Cardiac muscle cell (in vitro differentiated cells and primary cell): ENCODE measurements at regions not wholly inside any gene's neighbourhood (a gene's known extent, or its start where the extent isn't known, plus 50 kb on each side); places are given as distances from the start of the nearest gene placed in this dataset.
A peak's percentile ranks its signal among the peaks of the same experiment; 100 is the strongest.

Experiments
- DNase-seq, 2 donors: peaks; one replicate each; pipeline versions ENCODE4 v3.0.0 to v3.0.0-alpha.2; 2010 to 2017; ENCODE audit warnings: low read depth in 1 of 2, low spot score in 1 of 2
- H3K27ac ChIP-seq: fragments of 200-600 bp; sonication (generic); 2 replicates; pipeline ENCODE4 v1.5.1; 2016
- H3K27me3 ChIP-seq: fragments of 200-600 bp; sonication (generic); 2 replicates; pipeline ENCODE4 v1.6.0; 2016; ENCODE audit warnings: control low read depth
- H3K36me3 ChIP-seq: fragments of 200-600 bp; sonication (generic); 2 replicates; pipeline ENCODE4 v1.5.1; 2016; ENCODE audit warnings: control low read depth
- H3K4me1 ChIP-seq: fragments of 200-600 bp; sonication (generic); 2 replicates; pipeline ENCODE4 v1.8.1; 2017; ENCODE audit warnings: low read depth, mild to moderate bottlenecking, mixed run types
- H3K4me3 ChIP-seq: fragments of 200-600 bp; sonication (generic); 2 replicates; pipeline ENCODE4 v1.5.1; 2016; ENCODE audit warnings: mild to moderate bottlenecking
- H3K9me3 ChIP-seq: fragments of 200-600 bp; sonication (generic); 2 replicates; pipeline ENCODE4 v1.5.1; 2017; ENCODE audit warnings: low read depth, mild to moderate bottlenecking, control low read depth
- TF ChIP-seq, protein P1 (sequence below): IDR thresholded peaks from 2 replicates; pipeline ENCODE4 v1.5.1; 2012; ENCODE audit warnings: low read depth, mild to moderate bottlenecking, low read length

DNA sequence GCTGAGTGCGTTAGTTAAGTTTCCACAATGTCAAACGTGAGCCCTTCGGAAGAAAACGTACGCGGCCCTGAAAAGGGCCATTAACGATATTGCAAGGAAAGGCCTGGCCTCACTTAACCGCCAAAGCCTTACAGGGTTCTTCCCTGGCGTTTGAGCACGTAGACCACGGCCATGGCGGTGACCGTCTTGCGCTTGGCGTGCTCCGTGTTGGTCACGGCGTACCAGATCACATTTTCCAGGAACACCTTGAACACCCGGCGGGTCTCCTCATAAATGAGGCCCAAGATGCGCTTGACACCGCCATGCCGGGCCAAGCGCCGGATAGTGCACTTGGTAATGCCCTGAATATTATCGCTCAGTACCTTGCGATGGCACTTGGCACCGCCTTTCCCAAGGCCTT is 118.4 kb upstream of the BTN3A2 start:
- no peaks in the 10 kb centered on the region for H3K36me3 ChIP-seq
- H3K9me3 ChIP-seq, result no peaks in the 10 kb centered on the region
- no peak overlapping the region for H3K4me3 ChIP-seq
- TF ChIP-seq, protein P1, sequence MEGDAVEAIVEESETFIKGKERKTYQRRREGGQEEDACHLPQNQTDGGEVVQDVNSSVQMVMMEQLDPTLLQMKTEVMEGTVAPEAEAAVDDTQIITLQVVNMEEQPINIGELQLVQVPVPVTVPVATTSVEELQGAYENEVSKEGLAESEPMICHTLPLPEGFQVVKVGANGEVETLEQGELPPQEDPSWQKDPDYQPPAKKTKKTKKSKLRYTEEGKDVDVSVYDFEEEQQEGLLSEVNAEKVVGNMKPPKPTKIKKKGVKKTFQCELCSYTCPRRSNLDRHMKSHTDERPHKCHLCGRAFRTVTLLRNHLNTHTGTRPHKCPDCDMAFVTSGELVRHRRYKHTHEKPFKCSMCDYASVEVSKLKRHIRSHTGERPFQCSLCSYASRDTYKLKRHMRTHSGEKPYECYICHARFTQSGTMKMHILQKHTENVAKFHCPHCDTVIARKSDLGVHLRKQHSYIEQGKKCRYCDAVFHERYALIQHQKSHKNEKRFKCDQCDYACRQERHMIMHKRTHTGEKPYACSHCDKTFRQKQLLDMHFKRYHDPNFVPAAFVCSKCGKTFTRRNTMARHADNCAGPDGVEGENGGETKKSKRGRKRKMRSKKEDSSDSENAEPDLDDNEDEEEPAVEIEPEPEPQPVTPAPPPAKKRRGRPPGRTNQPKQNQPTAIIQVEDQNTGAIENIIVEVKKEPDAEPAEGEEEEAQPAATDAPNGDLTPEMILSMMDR, result no peak
- DNase-seq, result no peak
- no peaks in the 10 kb centered on the region for H3K4me1 ChIP-seq
- no peaks in the 10 kb centered on the region for H3K27me3 ChIP-seq
- no peak overlapping the region for H3K27ac ChIP-seq

DNA sequence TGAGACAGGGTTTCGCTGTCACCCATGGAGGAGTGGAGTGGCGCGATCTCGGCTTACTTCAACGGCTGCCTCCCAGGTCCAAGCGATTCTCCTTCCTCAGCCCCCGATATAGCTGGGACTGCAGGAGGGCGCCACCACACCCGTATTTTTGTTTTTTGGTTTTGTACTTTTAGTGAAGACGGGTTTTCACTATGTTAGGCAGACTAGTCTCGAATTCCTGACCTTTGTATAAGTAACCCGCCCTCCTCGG is 115.4 kb upstream of the BTN3A2 start:
- TF ChIP-seq, protein P1, result no peak
- Histone ChIP-seq H3K9me3 (no peaks in the 10 kb centered on the region), H3K4me1 (no peaks in the 10 kb centered on the region), H3K36me3 (no peaks in the 10 kb centered on the region), H3K4me3 (peak overlapping the region; percentile 57), H3K27me3 (no peaks in the 10 kb centered on the region), H3K27ac (peak overlapping the region; percentile 84)
- no peak for DNase-seq

DNA sequence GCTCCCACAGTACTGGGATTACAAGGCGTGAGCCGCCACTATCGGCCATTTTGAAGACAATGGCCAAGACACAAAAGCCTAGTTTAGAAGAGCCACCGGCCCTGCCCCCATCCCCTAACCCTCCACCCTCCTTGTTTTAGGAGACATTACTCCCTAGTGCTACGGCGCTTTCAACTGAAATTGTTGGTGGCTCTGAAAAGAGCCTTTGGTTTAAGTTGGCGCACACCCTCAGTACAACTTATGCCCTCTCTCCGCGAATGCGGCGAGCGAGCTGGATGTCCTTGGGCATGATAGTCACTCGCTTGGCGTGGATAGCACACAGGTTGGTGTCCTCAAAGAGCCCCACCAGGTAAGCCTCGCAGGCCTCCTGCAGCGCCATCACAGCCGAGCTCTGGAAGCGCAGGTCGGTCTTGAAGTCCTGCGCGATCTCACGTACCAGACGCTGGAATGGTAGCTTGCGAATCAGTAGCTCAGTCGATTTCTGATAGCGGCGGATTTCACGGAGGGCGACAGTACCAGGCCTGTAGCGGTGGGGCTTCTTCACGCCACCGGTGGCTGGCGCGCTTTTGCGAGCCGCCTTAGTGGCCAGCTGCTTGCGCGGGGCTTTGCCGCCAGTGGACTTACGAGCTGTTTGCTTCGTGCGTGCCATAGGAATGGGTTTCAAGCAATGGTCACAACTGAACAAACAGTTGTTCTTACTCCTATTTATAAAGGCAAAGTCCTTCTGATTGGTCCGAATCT is 114.9 kb upstream of the BTN3A2 start:
- no peaks in the 10 kb centered on the region for H3K4me1 ChIP-seq
- TF ChIP-seq, protein P1, result peak; percentile 41
- peak overlapping the region; percentile 84 for H3K27ac ChIP-seq

DNA sequence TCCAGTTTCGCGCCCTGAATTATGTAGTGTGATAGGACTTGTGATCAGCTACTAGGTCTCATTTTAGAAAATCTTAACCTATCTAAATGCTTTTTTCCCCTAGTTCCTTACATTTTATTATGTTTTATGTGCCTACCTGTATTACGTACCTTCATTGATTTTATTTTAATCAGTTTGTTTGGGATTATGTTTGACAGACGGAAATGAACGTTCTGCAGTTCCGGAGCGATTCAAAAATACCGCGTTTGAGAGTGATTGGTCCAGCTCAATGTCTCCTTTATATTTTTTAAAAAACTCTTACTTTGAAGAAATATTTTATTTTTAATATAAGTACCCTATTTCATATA is 114.3 kb upstream of the BTN3A2 start:
- DNase-seq, result peak; percentile 63 to 66
- TF ChIP-seq, protein P1, result no peak
- H3K4me1 ChIP-seq, result no peaks in the 10 kb centered on the region

More for the DNA sequence above, 114.9 kb upstream of the BTN3A2 start:
- Histone ChIP-seq H3K27me3 (no peaks in the 10 kb centered on the region), H3K36me3 (no peaks in the 10 kb centered on the region), H3K9me3 (no peaks in the 10 kb centered on the region), H3K4me3 (peak overlapping the region; percentile 57)
- peak; percentile 71 to 73 for DNase-seq

DNA sequence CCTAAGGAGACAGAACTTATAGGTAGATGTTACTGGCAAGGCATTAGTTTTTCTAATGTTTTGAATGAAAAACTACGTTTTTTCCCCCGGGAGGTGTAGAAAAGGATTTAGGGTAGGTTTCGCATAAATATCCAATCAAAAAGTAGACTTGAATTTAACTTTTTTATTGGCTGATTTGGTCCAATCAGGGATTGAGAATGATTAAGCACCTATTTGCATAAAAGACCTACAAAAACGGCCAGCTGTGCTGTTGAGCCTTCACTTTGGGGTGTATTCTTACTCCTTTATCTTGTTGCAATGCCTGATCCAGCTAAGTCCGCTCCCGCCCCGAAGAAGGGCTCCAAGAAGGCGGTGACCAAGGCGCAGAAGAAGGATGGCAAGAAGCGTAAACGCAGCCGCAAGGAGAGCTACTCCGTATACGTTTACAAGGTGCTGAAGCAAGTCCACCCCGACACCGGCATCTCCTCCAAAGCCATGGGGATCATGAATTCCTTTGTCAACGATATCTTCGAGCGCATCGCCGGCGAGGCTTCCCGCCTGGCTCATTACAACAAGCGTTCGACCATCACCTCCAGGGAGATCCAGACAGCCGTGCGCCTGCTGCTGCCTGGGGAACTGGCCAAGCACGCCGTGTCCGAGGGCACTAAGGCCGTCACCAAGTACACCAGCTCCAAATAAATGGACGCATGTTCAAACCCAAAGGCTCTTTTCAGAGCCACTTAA is 113.5 kb upstream of the BTN3A2 start:
- Histone ChIP-seq H3K9me3 (no peaks in the 10 kb centered on the region), H3K36me3 (no peaks in the 10 kb centered on the region), H3K4me1 (no peaks in the 10 kb centered on the region), H3K27me3 (no peaks in the 10 kb centered on the region), H3K27ac (peak overlapping the region; percentile 37), H3K4me3 (peak overlapping the region; percentile 57)
- TF ChIP-seq, protein P1, result no peak
- peak; percentile 83 to 94 for DNase-seq

More for the DNA sequence above, 114.3 kb upstream of the BTN3A2 start:
- no peaks in the 10 kb centered on the region for H3K9me3 ChIP-seq
- H3K27me3 ChIP-seq, result no peaks in the 10 kb centered on the region
- H3K36me3 ChIP-seq, result no peaks in the 10 kb centered on the region
- H3K4me3 ChIP-seq, result peak overlapping the region; percentile 57
- H3K27ac ChIP-seq, result peak overlapping the region; percentile 84
